NCI-H524 treated with DMSO at 0.1 percent for 48 hours (cell line): ENCODE measurements at regions not wholly inside any gene's neighbourhood (a gene's known extent, or its start where the extent isn't known, plus 50 kb on each side); places are given as distances from the start of the nearest gene placed in this dataset.
"Not testable (repeated sequence)": the region's sequence is repeated elsewhere in the genome, so short reads cannot be mapped to it uniquely, and the experiment has no call there.

ENCODE experiments used
- DNase-seq: peaks from one replicate; lab custom pipeline; 2025; lab: John Stamatoyannopoulos, UW

DNA sequence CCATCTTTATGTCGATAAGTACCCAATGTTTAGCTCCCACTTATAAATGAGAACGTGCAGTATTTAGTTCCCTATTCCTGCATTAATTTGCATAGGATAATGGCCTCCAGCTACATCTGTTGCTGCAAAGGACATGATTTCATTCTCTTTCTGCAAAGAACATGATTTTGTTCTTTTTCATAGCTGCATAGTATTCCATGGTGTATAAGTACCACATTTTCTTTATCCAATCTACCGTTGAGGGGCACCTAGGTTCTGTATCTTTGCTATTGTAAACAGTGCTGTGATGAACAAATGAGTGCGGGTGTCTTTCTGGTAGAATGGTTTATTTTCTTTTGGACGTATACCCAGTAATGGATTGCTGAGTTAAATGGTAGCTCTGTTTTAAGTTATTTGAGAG is 63.0 kb downstream of the HLX start:
- DNase-seq: no peak

DNA sequence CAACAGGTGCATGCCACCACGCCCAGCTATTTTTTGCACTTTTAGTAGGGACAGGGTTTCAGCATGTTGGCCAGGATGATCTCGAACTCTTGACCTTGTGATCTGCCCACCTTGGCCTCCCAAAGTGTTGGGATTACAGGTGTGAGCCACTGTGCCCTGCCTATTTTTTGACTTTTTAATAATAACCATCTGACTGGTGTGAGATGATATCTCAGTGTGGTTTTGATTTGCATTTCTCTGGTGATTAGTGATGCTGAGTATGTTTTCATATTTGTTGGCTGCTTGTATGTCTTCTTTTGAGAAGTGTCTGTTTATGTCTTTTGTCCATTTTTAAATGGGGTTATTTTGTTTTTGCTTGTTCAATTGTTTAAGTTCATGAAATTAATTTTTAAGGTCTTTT is 63.7 kb downstream of the HLX start:
- DNase-seq: not testable (repeated sequence)

DNA sequence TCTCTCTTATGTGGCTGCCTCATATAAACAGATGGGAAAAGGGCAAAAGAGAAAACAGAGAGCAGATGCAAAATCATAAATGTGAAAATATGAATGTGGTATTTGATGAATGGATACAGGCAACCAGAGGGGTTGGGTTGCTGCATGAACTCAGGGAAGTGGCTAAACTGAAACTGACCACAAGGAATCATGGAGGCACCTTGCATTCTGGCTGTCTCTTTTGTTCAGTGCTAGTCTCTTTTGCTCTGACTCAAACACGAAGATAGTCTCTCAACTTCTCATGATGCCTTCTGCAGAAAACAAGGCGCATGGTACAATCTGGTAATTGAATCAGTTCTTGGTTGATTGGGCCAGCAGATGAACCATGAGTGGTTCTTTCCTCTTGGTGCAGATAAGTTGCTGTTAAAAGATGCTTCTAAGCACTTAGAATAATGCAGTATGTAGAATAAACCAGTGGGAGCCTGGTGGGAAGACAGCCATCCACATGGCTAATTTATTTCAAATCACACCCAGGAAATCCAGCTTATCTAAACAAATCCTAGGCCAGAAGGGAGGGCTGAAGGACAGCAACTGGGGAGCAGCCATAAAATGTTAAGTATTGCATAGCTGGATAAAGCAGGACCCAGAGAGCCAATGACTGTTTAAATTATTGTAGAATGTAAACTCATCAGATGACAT is 64.2 kb downstream of the HLX start:
- DNase-seq: no peak

DNA sequence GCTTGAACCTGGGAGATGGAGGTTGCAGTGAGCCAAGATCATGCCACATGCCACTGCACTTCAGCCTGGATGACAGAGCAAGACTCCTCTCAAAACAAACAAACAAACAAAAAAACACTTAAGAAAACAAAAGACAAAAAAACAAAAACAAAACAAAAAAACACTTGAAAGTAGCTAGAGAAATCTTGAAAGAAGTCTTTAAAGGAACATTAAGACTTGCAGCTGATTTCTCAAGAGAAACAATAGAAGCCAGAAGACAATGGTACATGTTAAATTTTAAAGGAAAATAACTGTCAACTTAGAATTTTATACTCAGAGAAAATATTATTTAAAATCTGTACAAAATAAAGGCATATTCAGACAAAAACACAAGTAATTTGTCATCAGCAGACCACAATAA is 71.3 kb downstream of the HLX start:
- no peak for DNase-seq

DNA sequence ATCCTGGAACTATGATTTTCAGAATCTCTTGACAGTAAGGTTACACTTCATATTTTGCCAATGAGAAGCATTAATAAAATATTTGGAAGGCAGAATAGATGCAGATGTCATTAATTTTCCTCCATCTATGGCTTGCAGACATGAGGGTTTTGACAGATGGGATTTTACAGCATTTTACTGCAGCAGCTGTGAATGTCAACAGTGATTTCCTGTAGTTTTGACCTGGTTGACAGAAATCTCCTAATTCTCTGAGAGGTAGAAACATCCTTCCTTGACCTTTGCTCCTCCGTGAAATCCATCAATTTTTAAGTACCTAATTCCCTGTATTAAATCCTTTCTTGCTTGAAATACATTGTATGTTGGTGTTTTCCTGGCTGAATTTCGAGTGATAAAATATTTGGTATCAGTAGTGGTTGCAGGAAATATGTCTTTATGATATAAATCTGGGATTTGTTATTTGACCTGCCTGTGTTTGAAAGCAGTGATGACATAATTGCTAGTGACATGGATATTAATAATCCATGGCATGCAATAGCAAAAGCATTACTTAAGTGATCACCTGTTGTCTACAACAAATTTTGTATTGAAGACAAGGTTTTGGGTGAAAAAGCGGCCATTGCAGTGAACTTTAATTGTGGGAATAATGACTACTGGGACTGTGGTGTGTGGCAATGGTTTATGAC is 73.9 kb downstream of the HLX start:
- no peak for DNase-seq

DNA sequence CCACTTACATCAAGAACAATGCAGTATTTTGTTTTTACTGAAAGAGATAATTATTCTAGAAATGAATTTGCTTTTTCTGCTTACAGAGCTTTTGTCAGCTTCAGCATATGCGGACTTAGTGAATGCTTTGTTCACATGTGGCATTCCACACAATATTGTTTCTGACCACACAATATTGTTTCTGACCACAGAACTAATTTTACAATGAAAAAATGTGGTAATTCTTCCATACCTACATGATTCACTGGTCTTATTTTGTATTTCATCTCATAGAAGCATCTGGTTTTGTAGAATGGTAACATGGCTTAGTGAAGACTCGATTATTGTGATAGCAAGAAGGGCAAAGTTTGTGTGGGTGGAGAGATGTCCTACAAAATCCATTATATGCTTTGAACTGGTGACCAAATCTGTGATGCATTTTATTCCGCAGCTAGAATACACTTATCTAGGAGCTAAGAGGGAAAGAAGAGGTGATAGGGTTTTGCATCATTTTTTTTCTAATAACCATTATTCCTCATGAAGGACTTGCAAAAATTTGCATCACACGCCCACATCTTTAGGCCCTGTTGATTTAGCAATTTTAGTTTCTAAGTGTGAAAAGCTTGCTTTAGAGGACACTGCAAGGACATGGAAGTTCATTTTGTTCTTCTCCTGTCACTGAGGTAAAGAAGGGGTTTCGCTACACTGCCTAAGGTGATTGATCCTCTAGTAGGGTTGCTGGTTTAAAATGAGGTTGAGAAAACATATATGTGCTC is 75.3 kb downstream of the HLX start:
- no peak for DNase-seq

DNA sequence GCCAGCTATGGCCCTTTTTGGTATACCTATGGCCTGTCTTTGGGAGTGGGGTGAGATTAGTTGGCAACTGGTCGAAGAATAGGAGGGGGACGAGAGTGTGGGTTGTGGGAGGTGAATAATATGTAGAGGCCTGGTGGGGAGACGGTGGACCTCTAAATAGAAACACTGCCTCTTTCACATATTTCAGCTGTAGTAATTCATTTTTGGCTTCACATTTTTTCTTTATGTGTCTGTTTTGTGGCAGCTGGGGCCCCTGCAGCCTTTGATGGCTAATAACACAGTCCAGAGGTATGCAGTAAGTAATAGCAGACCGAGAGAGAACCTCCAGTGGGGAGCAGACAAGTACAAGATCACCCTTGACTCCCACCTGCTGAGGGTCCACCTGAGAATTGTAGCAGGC is 75.9 kb downstream of the HLX start:
- no peak for DNase-seq

DNA sequence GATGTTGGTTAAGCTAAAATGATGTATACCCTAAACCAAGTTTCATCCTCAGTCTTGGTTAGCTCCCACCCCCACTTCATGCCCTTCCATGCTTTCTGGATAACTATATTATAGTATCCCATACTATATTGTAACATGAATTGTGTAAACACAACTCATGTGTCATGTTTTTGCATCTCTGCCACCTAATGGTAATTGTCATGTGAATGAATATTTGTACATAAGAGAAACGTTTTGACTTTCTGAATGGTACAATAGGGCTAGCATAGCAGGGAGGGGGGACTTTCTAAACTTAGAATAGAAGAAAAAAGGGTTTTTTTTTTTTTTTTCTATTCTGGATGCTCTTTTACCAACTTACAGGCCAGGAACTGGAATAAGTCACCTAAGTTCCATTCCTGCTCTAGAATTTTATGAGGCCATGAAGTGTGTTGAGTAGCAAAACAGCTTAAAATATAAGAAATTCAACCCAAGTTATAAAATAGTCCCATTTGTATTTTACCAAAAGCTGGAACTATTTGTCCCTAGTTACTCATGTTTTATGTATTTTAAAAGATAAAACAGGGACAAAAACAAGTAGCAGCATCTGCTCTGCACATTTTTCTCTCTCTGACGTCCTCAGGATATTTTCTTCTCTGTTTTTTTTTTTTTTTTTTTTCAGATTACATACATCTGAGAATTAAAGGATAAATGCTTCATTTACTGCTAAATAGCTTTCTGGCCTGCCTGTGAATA is 77.4 kb downstream of the HLX start:
- DNase-seq: no peak

DNA sequence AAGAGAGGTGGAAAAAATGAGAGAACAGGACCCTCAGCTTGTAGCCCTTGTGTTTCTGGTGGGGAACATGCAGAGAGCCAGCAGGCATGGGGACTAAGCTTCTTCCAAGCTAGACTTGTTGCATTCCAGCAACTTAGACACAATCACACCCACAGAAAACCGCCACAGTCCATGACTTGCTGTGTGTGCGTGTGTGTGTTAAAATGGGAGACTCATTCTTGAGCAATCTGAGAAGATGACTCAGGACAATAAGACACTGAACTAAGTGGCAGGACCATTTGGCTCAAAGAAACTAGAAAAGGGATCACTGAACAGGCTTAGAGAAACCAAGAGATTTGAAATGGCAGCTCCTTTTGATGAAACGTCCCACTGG is 78.0 kb downstream of the HLX start:
- DNase-seq: no peak

DNA sequence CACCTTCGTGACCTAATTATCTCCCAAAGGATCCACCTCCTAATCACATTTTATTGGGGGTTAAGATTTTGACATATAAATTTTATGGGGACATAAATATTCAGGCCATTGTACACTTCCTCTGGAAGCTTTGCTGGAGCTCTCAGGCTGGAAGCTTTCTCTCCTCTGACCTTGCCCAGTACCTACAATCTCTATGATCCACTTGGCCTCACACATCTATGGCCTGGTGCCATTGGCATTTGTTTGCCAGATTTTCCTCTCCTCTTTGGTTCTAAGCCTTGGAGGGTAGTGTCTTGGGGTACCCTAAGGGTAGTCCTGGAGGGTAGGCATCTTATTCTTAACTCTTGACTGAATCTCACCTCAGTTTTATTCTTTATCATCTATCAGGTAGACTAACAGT is 79.0 kb downstream of the HLX start:
- no peak for DNase-seq

DNA sequence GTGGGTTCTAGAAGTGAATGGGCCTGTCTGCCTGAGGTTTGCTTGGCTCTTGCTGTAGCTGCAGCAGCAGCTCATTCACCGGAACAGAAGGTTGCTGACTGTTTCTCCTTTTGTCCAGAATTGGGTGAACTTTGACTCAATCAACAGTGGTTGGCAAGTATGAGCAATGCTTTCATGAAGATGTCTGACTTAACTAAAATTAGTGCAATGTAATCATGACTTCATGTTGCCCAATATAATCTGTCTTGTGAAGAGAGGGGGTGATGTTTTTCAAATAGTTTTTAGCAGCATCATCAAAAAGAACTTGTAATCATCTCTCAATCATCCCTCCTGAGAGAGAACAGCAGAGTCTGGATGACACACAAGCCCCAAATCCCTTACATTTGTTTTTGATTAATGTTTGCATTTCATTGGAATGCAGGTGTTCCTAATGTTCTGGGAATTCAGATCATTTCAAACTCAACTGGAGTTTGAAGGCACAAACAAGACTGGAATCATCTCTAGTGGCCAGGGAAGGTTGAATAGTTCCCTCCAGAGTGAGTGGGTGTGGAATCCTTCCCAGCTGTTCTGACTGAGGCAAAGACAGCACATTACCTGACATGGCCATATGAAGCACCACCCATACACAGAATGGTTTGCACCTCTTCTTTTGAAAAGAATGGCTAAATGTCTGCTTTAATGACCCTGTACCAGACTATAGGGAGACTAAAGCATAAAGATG is 82.9 kb downstream of the HLX start:
- DNase-seq: no peak

DNA sequence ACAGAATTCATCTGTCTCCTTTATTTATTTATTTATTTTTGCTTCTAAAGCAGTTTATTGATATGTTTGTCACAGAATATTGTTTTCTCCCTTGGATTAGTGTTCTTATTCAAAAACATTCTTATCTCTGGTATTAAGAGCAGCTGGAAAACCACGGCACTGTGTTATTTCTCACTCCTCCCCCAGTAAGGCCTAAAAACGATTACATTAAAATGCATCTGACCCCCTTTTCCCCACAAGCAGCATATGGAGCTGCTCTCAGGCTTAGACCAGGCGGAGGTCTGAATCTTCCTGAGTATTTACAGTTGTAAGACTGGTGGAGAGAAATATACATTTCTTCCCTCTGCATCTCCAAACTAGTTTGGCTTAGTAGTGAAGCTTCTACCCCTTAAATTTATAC is 86.8 kb downstream of the HLX start:
- no peak for DNase-seq

DNA sequence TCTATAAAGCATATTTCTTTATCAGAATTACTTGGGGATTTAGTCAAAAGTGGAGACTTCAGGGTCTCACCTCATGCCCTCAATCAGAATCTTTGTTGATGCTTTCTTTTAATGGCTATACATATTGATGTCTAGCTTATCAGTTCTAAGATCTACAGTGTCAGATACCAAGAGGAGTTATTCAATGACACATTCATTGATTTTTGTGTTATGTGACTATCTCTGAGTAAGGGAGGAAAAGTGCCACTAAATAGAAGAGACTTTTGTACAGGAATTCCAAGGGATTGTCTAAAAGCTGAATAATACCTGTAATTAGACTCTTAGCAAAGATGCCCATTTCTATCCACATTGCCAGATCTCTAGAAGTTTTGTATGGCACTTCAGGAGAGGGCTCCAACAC is 87.2 kb downstream of the HLX start:
- DNase-seq: no peak

DNA sequence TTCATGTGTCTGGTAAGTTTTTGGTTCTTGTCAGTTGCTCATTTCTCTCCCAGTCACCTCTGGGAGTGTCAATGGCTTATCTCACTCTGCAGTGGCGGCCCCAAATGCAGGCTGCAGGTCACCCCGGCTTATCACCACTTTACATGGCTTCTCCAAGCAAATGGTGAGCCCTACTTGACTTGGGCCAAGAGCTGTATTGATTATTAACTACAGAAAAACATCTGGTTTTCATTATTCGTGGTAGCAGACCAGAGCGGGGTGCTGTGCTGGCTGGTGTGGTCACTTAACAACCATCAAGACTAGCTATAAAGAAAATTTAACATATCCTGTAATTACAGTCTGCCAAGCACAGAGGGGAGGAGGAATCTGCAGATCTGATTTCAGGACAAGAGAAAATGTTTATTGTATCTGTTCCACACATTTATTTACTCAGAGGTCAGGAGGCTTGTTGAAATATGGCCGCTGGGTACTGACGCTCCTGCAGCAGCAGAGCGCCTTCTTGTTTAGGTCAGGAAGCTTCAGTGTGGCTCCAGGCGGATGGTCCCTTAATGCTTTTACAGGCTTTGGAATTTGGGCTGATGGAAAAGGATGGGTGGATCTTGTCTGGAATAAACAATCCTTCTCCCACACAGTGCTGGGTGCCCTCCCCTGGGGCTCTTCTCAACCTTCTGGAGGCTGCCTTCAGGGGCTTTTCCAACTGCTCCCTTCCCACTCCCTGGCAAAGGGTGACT is 87.8 kb downstream of the HLX start:
- no peak for DNase-seq

DNA sequence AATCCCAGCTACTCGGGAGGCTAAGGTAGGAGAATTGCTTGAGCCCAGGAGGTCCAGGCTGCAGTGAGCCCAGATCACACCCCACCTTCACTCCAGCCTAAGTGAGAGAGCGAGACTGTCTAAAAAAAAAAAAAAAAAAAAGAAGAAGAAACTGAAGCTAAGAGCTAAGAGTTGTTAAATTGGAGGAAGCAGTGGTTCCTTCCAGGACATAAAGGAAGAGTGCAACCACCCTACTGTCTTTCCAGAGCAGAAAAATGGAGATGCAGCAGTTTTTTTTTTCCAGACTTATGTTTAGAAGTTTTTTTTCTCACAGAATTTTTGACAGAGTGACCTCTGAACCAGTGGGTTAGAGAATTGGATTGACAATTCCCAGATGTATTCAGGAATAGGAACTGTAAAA is 88.7 kb downstream of the HLX start:
- no peak for DNase-seq

DNA sequence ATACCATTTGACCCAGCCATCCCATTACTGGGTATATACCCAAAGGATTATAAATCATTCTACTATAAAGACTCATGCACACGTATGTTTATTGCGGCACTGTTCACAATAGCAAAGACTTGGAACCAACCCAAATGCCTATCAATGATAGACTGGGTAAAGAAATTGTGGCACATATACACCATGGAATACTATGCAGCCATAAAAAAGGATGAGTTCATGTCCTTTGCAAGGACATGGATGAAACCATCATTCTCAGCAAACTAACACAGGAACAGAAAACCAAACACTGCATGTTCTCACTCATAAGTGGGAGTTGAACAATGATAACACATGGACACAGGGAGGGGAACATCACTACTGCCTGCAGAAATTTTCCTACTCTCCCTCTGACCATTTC is 90.0 kb downstream of the HLX start:
- DNase-seq: not testable (repeated sequence)

DNA sequence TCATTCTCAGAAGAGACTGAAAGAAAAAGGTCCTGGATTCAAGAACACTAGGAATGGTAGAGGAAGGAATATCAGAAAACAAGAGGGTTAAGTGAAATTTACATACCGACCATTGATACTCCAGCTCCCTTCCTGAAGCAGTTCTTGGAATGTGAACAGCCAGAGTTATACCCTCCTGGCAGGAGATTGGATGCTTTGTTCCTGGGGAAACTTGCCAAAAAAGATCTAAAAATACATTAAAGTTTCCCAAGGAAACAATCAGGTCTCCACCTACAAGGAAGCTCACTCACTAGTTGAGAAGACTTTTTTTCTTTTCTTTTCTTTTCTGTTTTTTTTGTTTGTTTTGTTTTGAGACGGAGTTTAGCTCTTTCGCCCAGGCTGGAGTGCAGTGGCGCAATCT is 91.1 kb downstream of the HLX start:
- DNase-seq: no peak

DNA sequence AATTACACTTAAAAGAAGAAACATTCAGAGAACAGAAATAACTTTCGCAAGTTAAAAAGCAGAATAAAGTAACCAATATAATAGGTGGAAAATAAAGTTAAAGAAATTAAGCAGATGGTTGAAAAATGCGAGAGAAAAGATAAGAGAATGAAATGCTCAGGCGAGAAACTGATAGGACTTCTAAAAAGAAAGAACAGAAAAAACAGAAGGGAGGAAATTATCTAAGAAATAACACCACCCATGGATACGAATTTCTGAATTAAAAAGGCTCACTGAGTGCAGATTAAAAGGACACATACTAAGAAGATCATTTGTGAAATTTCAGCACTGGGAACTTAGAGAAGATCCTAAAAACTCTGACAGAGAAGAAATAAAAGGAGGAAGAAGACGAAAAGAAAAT is 92.0 kb downstream of the HLX start:
- DNase-seq: no peak

DNA sequence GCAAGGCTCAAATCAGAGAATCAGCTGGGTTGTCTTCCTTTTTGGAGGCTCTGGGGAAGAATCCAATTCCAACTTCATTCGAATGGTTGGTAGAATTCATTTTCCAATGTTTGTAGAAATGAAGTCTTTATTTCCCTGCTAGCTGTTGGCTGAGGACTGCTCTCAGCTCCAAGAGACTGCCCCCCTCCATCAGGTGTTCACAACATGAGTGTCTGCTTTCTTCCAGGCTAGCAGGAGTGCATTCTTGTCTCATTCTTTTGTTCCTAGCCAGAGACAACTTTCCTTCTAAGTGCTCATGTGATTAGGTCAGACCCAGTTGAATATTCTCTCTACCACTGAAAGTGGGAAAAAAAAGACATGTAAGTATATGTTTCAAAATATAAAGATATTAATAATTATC is 95.2 kb downstream of the HLX start:
- DNase-seq: no peak

DNA sequence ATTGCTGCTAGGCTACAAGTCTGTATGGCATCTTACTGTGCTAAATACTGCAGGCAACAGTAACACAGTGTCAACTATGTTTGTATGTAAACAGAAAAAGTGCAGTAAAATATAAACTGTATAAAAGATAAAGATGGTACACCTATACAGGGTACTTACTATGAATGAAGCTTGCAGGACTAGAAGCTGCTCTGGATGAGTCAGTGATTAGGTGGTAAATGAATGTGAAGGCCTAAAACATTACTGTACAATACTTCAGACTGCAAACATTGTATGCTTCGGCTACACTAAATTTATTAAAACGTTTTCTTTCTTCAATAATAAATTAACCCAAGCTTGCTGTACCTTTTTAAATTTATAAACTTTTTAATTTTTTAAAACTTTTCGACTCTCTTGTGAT is 97.1 kb downstream of the HLX start:
- DNase-seq: no peak

DNA sequence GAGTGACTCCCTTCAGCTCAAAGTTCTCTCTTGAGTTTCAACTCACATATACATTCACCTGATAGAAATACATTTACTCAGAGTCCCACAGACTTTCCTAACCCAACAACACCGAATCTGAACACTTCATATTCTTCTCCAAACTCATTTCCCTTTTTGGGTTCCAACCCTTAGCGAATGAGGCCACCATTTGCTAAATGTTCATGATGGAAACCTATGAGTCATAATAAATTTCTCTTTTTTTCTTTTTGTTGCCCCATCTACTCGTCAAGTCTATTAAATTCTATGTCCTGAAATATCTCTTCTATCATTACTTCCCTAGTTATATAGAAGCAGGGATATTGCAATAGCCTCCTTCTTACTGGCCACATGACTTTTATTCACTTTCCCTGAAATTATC is 100.1 kb downstream of the HLX start:
- DNase-seq: no peak
